Fibroblast of lung (primary cell): ENCODE measurements at regions not wholly inside any gene's neighbourhood (a gene's known extent, or its start where the extent isn't known, plus 50 kb on each side); places are given as distances from the start of the nearest gene placed in this dataset.

ENCODE experiments used
- DNase-seq, 2 donors: peaks; one replicate each; pipeline versions ENCODE4 v3.0.0 to v3.0.0-alpha.2; 2010; ENCODE audit warnings: low read depth in 2 of 2
- H2AFZ ChIP-seq: 2 replicates; pipeline ENCODE4 v1.5.1; 2012; ENCODE audit warnings: low read length, control low read depth, inconsistent platforms
- H3K27ac ChIP-seq: 2 replicates; pipeline ENCODE4 v1.5.1; 2011; ENCODE audit warnings: low read length, control low read depth; ENCODE audit not compliant: insufficient read depth
- H3K27me3 ChIP-seq: 2 replicates; pipeline ENCODE4 v1.5.1; 2011; ENCODE audit warnings: mild to moderate bottlenecking, low read length; ENCODE audit not compliant: control insufficient read depth, insufficient read depth
- H3K36me3 ChIP-seq: 2 replicates; pipeline ENCODE4 v1.5.1; 2011; ENCODE audit warnings: low read length; ENCODE audit not compliant: control insufficient read depth, insufficient read depth
- H3K4me1 ChIP-seq: 2 replicates; pipeline ENCODE4 v1.5.1; 2011; ENCODE audit warnings: low read length; ENCODE audit not compliant: control insufficient read depth, insufficient read depth; ENCODE audit errors: extremely low read depth
- H3K4me2 ChIP-seq: 2 replicates; pipeline ENCODE4 v1.5.1; 2011; ENCODE audit warnings: low read length, control low read depth; ENCODE audit not compliant: insufficient read depth; ENCODE audit errors: extremely low read depth
- H3K4me3 ChIP-seq, 4 experiments: fragments of 200-600 bp in 1 of 4; sonication (generic) in 1 of 4; replicated peaks in 1 of 4; 2 replicates each; pipeline ENCODE4 v1.5.1; 2011 to 2016; ENCODE audit warnings: low read length in 4 of 4, low read depth in 3 of 4, mild to moderate bottlenecking in 3 of 4, control low read depth in 2 of 4, inconsistent platforms in 1 of 4, mixed read lengths in 1 of 4; ENCODE audit not compliant: insufficient read depth in 1 of 4; ENCODE audit errors: control extremely low read depth in 1 of 4
- H3K79me2 ChIP-seq: 2 replicates; pipeline ENCODE4 v1.5.1; 2012; ENCODE audit warnings: mild to moderate bottlenecking, low read length, inconsistent platforms; ENCODE audit not compliant: control insufficient read depth, insufficient read depth
- H3K9ac ChIP-seq: 2 replicates; pipeline ENCODE4 v1.5.1; 2011; ENCODE audit warnings: mild to moderate bottlenecking, low read length, control low read depth; ENCODE audit not compliant: insufficient read depth
- H3K9me3 ChIP-seq: 2 replicates; pipeline ENCODE4 v1.5.1; 2012; ENCODE audit warnings: low read depth, low read length; ENCODE audit not compliant: control insufficient read depth, insufficient read depth
- H4K20me1 ChIP-seq: 2 replicates; pipeline ENCODE4 v1.5.1; 2011; ENCODE audit warnings: low read length; ENCODE audit not compliant: control insufficient read depth, insufficient read depth; ENCODE audit errors: extremely low read depth
- EZH2 ChIP-seq: IDR thresholded peaks from 2 replicates; pipeline ENCODE4 v1.5.1; 2012; ENCODE audit warnings: low read length, control low read depth, mild to moderate bottlenecking; ENCODE audit errors: missing control alignments
- TF ChIP-seq, protein P1 (sequence below), 2 donors: IDR thresholded peaks in 1 of 2; conservative IDR thresholded peaks in 1 of 2; 1 replicate in 1 of 2; 2 replicates in 1 of 2; pipeline ENCODE4 v1.5.1; 2011 to 2012; ENCODE audit warnings: low read length in 2 of 2, control low read depth in 1 of 2, inconsistent platforms in 1 of 2, low read depth in 1 of 2, mild to moderate bottlenecking in 1 of 2

DNA sequence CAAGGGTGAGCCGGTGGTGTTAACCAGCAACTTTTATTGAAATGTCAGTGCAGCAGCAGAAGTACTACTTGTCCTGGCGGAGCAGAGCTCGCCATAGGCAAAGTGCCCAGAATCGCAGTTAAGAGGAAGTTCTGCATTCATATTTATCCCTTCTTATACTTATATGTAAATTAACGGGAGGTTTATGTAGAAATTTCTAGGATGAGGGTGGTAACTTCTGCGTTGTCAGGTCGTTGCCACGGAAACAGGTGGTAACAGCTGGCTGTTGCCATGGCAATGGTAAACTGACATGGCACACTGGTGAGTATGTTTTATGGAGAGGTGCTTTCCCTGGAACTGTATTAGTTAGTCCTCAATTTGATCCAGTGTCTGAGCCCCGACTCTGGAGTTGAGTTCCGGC, 2494.9 kb upstream of the PCDH20 start:
- Histone ChIP-seq H4K20me1 (no peaks in the 10 kb centered on the region), H3K79me2 (no peaks in the 10 kb centered on the region), H3K36me3 (no peaks in the 10 kb centered on the region), H3K4me1 (no peaks in the 10 kb centered on the region), H3K27ac (no peak overlapping the region), H3K4me3 (no peak overlapping the region), H3K27me3 (no peaks in the 10 kb centered on the region), H3K9ac (no peak overlapping the region), H2AFZ (no peak overlapping the region), H3K4me2 (no peak overlapping the region), H3K9me3 (no peaks in the 10 kb centered on the region)
- peak; percentile 14 to 39 for DNase-seq
- no peak for TF ChIP-seq EZH2
- TF ChIP-seq, protein P1, sequence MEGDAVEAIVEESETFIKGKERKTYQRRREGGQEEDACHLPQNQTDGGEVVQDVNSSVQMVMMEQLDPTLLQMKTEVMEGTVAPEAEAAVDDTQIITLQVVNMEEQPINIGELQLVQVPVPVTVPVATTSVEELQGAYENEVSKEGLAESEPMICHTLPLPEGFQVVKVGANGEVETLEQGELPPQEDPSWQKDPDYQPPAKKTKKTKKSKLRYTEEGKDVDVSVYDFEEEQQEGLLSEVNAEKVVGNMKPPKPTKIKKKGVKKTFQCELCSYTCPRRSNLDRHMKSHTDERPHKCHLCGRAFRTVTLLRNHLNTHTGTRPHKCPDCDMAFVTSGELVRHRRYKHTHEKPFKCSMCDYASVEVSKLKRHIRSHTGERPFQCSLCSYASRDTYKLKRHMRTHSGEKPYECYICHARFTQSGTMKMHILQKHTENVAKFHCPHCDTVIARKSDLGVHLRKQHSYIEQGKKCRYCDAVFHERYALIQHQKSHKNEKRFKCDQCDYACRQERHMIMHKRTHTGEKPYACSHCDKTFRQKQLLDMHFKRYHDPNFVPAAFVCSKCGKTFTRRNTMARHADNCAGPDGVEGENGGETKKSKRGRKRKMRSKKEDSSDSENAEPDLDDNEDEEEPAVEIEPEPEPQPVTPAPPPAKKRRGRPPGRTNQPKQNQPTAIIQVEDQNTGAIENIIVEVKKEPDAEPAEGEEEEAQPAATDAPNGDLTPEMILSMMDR (conservative IDR thresholded peaks at IDR 0.05 in 1 of 2, IDR thresholded peaks at IDR 0.05 in 1 of 2; ENCODE audit: low read depth in 1 of 2, low read length in 2 of 2), result no peak

- Histone ChIP-seq H3K27me3 (no peaks in the 10 kb centered on the region), H3K4me2 (no peak overlapping the region), H3K4me1 (no peaks in the 10 kb centered on the region), H3K79me2 (no peaks in the 10 kb centered on the region), H3K9ac (no peak overlapping the region), H3K36me3 (no peaks in the 10 kb centered on the region), H3K9me3 (no peaks in the 10 kb centered on the region), H3K27ac (no peak overlapping the region), H2AFZ (no peak overlapping the region), H3K4me3 (no peak overlapping the region), H4K20me1 (no peaks in the 10 kb centered on the region)
- no peak for DNase-seq
- TF ChIP-seq, protein P1 (conservative IDR thresholded peaks at IDR 0.05 in 1 of 2, IDR thresholded peaks at IDR 0.05 in 1 of 2; ENCODE audit: low read depth in 1 of 2, low read length in 2 of 2), result no peak
- TF ChIP-seq EZH2, result no peak
These were observed 2494.2 kb upstream of the PCDH20 start for GRCh38 chr13:63909726-63910375.

- Histone ChIP-seq H3K36me3 (no peaks in the 10 kb centered on the region), H3K27ac (no peak overlapping the region), H3K4me3 (no peak overlapping the region), H3K4me2 (no peak overlapping the region), H3K9ac (no peak overlapping the region), H2AFZ (no peak overlapping the region), H4K20me1 (no peaks in the 10 kb centered on the region), H3K9me3 (no peaks in the 10 kb centered on the region), H3K4me1 (no peaks in the 10 kb centered on the region), H3K27me3 (no peaks in the 10 kb centered on the region), H3K79me2 (no peaks in the 10 kb centered on the region)
- no peak for TF ChIP-seq EZH2
- TF ChIP-seq, protein P1 (conservative IDR thresholded peaks at IDR 0.05 in 1 of 2, IDR thresholded peaks at IDR 0.05 in 1 of 2; ENCODE audit: low read depth in 1 of 2, low read length in 2 of 2), result no peak
- no peak for DNase-seq
These were observed 2486.5 kb upstream of the PCDH20 start for GRCh38 chr13:63902141-63902540.
